Right kidney (tissue), 1 donor: ENCODE measurements at regions not wholly inside any gene's neighbourhood (a gene's known extent, or its start where the extent isn't known, plus 50 kb on each side); places are given as distances from the start of the nearest gene placed in this dataset.
"Not testable (repeated sequence)": the region's sequence is repeated elsewhere in the genome, so short reads cannot be mapped to it uniquely, and the experiment has no call there.

Experiments used
- DNase-seq: peaks from one replicate; pipeline ENCODE4 v3.0.0-alpha.2; 2016

GRCh38 chr7:73244782-73245311 is 63.8 kb downstream of the NSUN5 start:
- DNase-seq: not testable (repeated sequence)

GRCh38 chr7:73234994-73235717 is 73.5 kb downstream of the NSUN5 start:
- not testable (repeated sequence) for DNase-seq

DNA sequence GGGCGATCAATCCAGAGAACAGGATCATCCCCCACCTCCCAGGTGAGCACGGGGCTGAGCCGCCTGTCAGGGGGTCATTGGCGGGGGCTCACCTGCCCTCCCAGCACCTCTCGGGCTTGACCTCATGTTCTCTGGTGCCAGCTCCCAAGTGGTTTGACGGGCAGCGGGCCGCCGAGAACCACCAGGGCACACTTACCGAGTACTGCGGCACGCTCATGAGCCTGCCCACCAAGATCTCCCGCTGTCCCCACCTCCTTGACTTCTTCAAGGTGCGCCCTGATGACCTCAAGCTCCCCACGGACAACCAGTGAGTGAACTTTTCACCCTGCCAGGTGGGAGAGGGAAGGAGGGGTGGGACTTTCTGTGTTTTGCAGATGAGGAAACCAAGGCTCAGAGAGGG is 82.9 kb downstream of the NSUN5 start:
- not testable (repeated sequence) for DNase-seq

- not testable (repeated sequence) for DNase-seq
Measured at GRCh38 chr7:73221724-73222123, 86.9 kb downstream of the NSUN5 start.

- DNase-seq: not testable (repeated sequence)
Measured at GRCh38 chr7:73220766-73221370, 87.8 kb downstream of the NSUN5 start.

DNA sequence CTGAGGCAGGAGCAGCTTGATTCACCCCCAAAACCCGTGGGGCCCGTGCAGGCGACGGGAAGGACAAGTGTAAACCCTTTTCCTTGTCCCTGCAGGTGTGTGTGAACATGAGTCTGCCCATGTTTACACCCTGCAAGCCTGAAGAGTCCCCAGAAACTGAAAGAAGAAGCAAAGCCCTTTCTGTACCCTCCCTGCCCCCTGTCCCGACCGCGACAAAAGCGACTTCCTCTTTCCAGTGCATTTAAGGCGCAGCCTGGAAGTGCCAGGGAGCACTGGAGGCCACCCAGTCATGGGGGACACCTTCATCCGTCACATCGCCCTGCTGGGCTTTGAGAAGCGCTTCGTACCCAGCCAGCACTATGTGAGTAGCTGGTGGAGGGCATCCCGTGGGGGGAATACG is 88.3 kb downstream of the NSUN5 start:
- DNase-seq: not testable (repeated sequence)

- DNase-seq: not testable (repeated sequence)
Measured at GRCh38 chr7:73218802-73219201, 89.8 kb downstream of the NSUN5 start.

DNA sequence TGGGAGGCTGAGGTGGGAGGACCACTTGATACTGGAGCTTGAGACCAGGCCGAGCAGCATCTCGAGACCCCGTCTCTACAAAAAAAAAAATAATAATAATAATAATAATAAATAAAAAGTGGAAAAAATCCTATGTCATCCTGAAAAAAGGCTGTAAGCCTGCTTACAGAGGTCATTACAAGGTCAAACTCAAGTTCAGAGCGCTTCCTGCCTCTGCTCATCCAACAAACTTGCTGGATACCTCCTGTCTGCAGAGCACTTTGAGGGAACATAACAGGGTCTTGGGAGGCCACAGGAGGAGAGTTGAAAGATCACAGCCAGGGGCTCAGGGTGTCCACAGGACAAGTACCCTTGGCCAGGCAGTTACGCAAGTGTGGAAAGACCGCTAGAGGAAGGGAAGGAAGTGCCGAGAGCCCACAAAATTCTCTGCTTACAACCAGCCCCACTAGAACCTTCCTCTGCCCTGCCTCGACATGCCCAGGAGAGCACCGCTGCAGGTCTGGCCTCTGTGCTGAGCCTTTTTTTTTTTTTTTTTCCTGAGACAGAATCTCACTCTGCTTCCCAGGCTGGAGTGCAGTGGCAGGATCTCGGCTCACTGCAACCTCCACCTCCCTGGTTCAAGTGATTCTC is 92.5 kb downstream of the NSUN5 start:
- not testable (repeated sequence) for DNase-seq

- not testable (repeated sequence) for DNase-seq
Measured at GRCh38 chr7:73215232-73215631, 93.4 kb downstream of the NSUN5 start.

DNA sequence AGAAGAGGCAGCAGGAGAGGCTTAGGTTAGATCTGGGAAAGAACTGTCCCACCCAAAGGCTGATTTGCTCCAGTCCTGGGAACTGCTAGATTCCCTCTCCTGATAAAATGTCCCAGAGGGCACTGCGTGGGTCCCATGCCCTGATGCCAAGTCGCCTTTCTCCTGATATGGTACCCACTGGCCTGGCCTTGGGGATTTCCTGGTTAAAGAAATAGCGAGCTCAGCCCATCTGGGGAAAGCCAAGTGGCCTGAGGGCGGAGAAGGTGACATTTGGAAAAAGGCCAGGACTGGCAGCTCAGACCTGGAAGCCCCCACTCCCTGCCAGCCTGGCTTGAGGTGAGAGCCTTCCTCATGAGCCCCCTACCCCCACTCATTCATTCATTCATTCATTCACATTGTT is 94.2 kb downstream of the NSUN5 start:
- not testable (repeated sequence) for DNase-seq

- not testable (repeated sequence) for DNase-seq
Measured at GRCh38 chr7:73213076-73213475, 95.5 kb downstream of the NSUN5 start.

DNA sequence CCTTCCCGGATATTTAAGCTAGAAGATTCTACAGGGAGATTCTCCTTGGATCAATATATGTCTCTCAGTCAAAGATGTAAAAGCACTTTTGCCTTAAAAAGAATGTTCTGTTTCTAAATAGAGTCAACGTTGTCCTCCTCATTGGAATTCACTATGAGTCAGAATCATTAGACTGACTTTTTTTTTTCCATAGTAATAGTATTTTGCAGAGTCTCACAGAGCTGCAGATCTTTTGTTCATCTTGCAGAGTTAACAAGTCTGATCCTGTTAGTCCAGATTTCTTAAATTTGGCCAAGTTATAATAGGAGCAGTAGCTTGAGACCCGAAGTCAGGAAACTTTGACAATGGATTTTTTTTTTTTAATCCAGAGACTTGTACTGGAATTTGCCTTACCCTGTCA is 103.0 kb downstream of the NSUN5 start:
- DNase-seq: not testable (repeated sequence)

DNA sequence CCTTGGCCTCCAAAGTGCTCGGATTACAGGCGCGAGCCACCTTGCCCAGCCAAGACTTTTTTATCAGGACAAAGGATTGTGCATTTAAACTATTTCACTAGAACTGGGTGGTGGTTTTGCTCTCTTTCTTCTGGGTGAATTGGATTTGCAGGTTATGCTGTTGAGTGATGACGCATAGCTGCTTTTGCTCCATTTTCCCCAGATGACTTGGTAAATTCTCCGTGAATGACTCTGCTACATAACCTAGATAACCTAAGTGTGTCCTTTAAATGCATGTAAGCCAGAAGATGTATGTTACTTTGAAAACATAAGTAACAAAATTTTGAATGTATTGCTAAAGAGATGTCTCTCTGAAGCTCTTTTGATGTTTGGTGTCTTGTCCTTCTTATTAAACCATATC is 103.7 kb downstream of the NSUN5 start:
- not testable (repeated sequence) for DNase-seq

DNA sequence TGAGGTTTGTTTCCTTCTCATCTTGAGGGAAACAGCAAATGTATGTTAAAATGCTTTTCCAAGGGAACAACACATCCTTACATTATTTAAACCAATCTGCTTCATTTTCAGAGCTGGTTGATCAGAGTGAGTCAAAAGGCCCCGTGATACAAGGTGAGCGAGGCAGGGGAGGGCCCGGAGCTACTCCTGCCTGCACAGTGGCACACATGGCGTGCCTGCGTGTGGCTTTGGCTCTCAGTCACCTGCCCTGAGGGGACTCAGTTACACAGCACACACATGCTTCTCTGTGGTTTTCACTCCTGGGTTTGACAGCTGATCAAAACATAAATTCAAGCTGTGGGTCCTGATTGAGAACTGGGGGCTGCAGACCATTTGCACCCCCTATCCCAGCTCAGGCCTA is 105.3 kb downstream of the NSUN5 start:
- DNase-seq: not testable (repeated sequence)

- not testable (repeated sequence) for DNase-seq
Measured at GRCh38 chr7:73201264-73201663, 107.4 kb downstream of the NSUN5 start.

- DNase-seq: not testable (repeated sequence)
Measured at GRCh38 chr7:73200518-73201099, 108.0 kb downstream of the NSUN5 start.

- DNase-seq: not testable (repeated sequence)
Measured at GRCh38 chr7:73193991-73194390, 108.2 kb upstream of the SPDYE9 start.

DNA sequence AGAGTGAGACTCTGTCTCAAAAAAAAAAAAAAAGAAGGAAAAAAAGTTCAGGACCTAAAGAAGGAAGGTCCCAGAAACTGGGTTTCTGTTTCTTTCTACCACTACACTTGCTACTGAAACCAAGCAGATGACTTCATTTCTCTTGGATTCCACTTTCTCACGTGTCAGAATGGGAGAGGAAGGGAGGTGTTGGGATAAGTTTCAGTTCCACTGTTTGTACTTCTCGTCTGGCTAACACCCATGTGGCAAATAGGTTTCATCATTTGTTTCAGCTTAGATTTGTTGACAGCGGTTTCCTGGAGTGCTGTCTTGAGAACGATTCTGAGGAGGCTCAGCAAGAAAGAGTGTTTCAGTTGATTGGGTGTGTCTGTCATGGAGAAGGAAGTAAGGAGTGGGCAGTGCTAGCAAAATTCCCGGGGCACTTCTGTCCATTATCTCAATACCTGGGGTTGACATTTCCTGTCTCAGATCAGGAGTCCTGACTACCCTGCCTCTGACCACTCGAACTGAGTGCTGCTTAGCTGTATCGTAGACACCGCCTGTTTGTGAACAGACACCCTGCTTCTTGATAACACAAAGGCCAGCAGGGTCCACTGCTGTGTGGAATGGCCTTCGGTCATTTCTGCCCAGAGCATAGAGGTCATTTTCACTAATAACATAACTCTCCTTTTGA is 104.8 kb upstream of the SPDYE9 start:
- not testable (repeated sequence) for DNase-seq

DNA sequence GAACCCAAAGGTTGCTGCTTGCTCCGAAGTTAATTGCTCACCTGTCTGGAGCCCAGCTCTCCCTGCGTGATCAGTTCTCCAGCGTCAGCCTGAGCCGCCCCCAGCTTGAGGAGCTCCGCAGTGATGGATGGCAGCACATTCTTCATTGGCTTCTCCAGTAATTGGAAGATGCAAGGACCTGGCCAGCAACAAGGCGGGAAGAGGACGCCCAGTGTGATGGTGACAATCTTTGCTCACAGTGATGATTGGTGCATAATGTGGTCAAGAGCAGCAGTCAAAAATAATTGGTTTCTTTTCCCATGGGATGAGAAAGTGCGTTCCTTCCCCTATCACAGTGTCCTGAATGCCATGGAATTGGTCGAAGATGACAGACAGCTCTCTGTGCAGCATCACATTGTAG is 102.4 kb upstream of the SPDYE9 start:
- not testable (repeated sequence) for DNase-seq

GRCh38 chr7:73186589-73187309 is 100.9 kb upstream of the SPDYE9 start:
- DNase-seq: not testable (repeated sequence)

- not testable (repeated sequence) for DNase-seq
Measured at GRCh38 chr7:73176813-73177212, 91.0 kb upstream of the SPDYE9 start.
